HFF-Myc (cell line): ENCODE measurements at regions not wholly inside any gene's neighbourhood (a gene's known extent, or its start where the extent isn't known, plus 50 kb on each side); places are given as distances from the start of the nearest gene placed in this dataset.

ENCODE experiments used
- DNase-seq: peaks from one replicate; pipeline ENCODE4 v3.0.0-alpha.2; 2011; ENCODE audit warnings: low read depth; ENCODE audit errors: extremely low read depth
- H3K4me3 ChIP-seq: replicated peaks from 2 replicates; pipeline ENCODE4 v1.5.1; 2011; ENCODE audit warnings: low read depth, mild to moderate bottlenecking, control low read depth, low read length
- CTCF ChIP-seq: IDR thresholded peaks from 2 replicates; pipeline ENCODE4 v1.5.1; 2012; ENCODE audit warnings: mild to moderate bottlenecking, low read depth, low read length, control low read depth; ENCODE audit errors: missing control alignments

- DNase-seq, result no peak
- TF ChIP-seq CTCF, result no peak
- no peak overlapping the region for H3K4me3 ChIP-seq
These were observed 106.6 kb upstream of the TBCA start for GRCh38 chr5:77882670-77883257.

GRCh38 chr5:77881528-77881927, 105.4 kb upstream of the TBCA start:
- no peak for TF ChIP-seq CTCF
- H3K4me3 ChIP-seq, result no peak overlapping the region
- no peak for DNase-seq

GRCh38 chr5:77877516-77878355, 101.6 kb upstream of the TBCA start:
- TF ChIP-seq CTCF, result no peak
- DNase-seq, result no peak
- H3K4me3 ChIP-seq, result no peak overlapping the region

GRCh38 chr5:77876862-77877502, 100.8 kb upstream of the TBCA start:
- TF ChIP-seq CTCF, result no peak
- DNase-seq, result no peak
- no peak overlapping the region for H3K4me3 ChIP-seq

- H3K4me3 ChIP-seq, result no peak overlapping the region
- no peak for DNase-seq
- no peak for TF ChIP-seq CTCF
These were observed 100.2 kb upstream of the TBCA start for GRCh38 chr5:77876316-77876715.

- DNase-seq, result no peak
- no peak for TF ChIP-seq CTCF
- H3K4me3 ChIP-seq, result no peak overlapping the region
These were observed 98.6 kb upstream of the TBCA start for GRCh38 chr5:77874691-77875090.
